Suprapubic skin (tissue), 4 donors: ENCODE measurements at regions not wholly inside any gene's neighbourhood (a gene's known extent, or its start where the extent isn't known, plus 50 kb on each side); places are given as distances from the start of the nearest gene placed in this dataset.
"Not testable (repeated sequence)": the region's sequence is repeated elsewhere in the genome, so short reads cannot be mapped to it uniquely, and the experiment has no call there.

ENCODE experiments used
- DNase-seq, 2 donors: peaks; one replicate each; pipeline ENCODE4 v3.0.0-alpha.2; 2019; ENCODE audit warnings: low spot score in 2 of 2
- H3K27ac ChIP-seq: fragments of 200-600 bp; sonication (generic); one replicate; pipeline ENCODE4 v1.5.1; 2019
- H3K27me3 ChIP-seq: fragments of 200-600 bp; sonication (generic); one replicate; pipeline ENCODE4 v1.5.1; 2019
- H3K36me3 ChIP-seq: fragments of 200-600 bp; sonication (generic); one replicate; pipeline ENCODE4 v1.5.1; 2019
- H3K4me1 ChIP-seq: fragments of 200-600 bp; sonication (generic); one replicate; pipeline ENCODE4 v1.5.1; 2019
- H3K4me3 ChIP-seq: fragments of 200-600 bp; sonication (generic); one replicate; pipeline ENCODE4 v1.5.1; 2019; ENCODE audit warnings: mild to moderate bottlenecking
- H3K9me3 ChIP-seq: fragments of 200-600 bp; sonication (generic); one replicate; pipeline ENCODE4 v1.5.1; 2019
- CTCF ChIP-seq, 2 donors: fragments of 200-600 bp in 1 of 2; fragments of 450-650 bp in 1 of 2; sonication (generic) in 1 of 2; IDR thresholded peaks; one replicate each; pipeline ENCODE4 v1.5.1; 2016 to 2019; ENCODE audit warnings: antibody characterized with exemption in 2 of 2, mild to moderate bottlenecking in 1 of 2, moderate library complexity in 1 of 2
- EP300 ChIP-seq: sonication (generic); formaldehyde crosslinking; IDR thresholded peaks from one replicate; pipeline ENCODE4 v1.6.1; 2017; ENCODE audit warnings: antibody characterized with exemption
- POLR2A ChIP-seq, 2 donors: fragments of 450-650 bp; IDR thresholded peaks; one replicate each; pipeline ENCODE4 v1.6.1; 2017; ENCODE audit warnings: antibody characterized with exemption in 2 of 2, mild to moderate bottlenecking in 2 of 2, moderate library complexity in 2 of 2
- POLR2AphosphoS5 ChIP-seq, 3 donors: sonication (generic); formaldehyde crosslinking; IDR thresholded peaks; one replicate each; pipeline ENCODE4 v1.6.1; 2017; ENCODE audit warnings: antibody characterized with exemption in 3 of 3
- WGBS: methylation state at CpG from one replicate; pipeline ENCODE4 v1.1.5; 2018; 5-methylcytosine and 5-hydroxymethylcytosine counted together

DNA sequence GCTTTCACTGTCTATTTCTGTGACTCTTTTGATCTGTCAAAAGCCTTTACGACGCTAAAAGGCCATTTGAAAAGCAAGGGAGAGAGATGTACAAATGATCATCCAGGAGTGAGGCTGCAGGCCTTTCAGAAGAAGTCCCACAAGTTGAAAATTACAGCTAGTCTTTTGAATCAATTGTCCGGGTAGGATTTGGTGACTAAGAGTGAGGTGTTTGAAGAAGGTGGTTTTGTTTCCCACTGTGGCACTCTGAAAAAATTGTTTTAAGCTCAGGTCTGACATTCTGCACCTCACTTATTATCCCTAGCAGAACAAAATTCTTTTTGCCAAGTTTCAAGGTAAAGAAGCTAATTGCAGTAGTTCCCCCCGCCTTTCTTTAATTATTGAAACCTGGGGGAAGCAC is 50.8 kb upstream of the TMEM108 start:
- no peak for DNase-seq
- no peaks in the 10 kb centered on the region for H3K27me3 ChIP-seq
- no peaks in the 10 kb centered on the region for H3K9me3 ChIP-seq
- TF ChIP-seq EP300: no peak
- no peak for TF ChIP-seq POLR2A (IDR thresholded peaks at IDR 0.05)
- no peak for TF ChIP-seq POLR2AphosphoS5 (IDR thresholded peaks at IDR 0.05)
- TF ChIP-seq CTCF (IDR thresholded peaks at IDR 0.05): no peak
- WGBS: 93% methylated on average over 4 of the region's 4 CpGs
- no peak overlapping the region for H3K4me3 ChIP-seq
- no peak overlapping the region for H3K27ac ChIP-seq
- H3K36me3 ChIP-seq: no peaks in the 10 kb centered on the region
- no peaks in the 10 kb centered on the region for H3K4me1 ChIP-seq

GRCh38 chr3:132984181-132984580 is 54.0 kb upstream of the TMEM108 start:
- WGBS: 62% methylated on average over 1 of the region's 1 CpG
- no peaks in the 10 kb centered on the region for H3K27me3 ChIP-seq
- H3K4me3 ChIP-seq: no peak overlapping the region
- H3K27ac ChIP-seq: no peak overlapping the region
- H3K9me3 ChIP-seq: no peaks in the 10 kb centered on the region
- H3K4me1 ChIP-seq: peaks cover 2% of the 10 kb centered on the region
- DNase-seq: no peak
- TF ChIP-seq POLR2AphosphoS5 (IDR thresholded peaks at IDR 0.05): no peak
- no peak for TF ChIP-seq CTCF (IDR thresholded peaks at IDR 0.05)
- no peak for TF ChIP-seq EP300
- no peak for TF ChIP-seq POLR2A (IDR thresholded peaks at IDR 0.05)
- H3K36me3 ChIP-seq: no peaks in the 10 kb centered on the region

DNA sequence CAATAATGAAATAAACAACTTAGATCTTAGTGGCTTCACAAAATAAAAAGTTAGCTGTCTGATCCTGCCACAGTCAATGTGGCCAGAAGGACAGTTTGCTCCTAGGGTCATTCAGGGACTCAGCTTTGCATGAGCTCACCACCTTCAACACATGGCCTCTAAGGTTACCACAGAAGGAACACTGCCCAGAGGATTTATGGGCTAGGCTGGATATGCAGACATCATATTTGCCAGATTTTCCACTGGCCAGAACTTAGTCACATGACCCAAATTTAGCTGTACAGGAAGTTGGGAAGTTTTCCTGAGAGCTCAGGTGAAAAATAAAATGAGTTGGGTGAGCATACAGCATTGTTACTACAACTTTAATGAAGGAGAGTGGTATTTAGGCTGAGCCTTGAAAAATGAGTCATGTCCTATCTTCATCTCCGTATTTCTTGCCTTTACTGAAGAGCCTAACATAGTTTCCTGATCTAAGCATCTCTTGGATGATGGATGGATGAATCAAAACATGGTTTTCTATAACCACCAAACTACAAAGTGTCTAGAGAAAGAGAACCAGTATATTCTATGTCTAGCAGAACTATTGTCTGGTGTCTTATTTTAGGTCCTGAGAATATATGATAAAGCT is 54.9 kb upstream of the TMEM108 start:
- H3K27ac ChIP-seq: no peak overlapping the region
- no peak for DNase-seq
- H3K27me3 ChIP-seq: no peaks in the 10 kb centered on the region
- no peaks in the 10 kb centered on the region for H3K9me3 ChIP-seq
- no peak overlapping the region for H3K4me3 ChIP-seq
- peaks cover 4% of the 10 kb centered on the region for H3K4me1 ChIP-seq
- H3K36me3 ChIP-seq: no peaks in the 10 kb centered on the region
- TF ChIP-seq POLR2AphosphoS5 (IDR thresholded peaks at IDR 0.05) (no peak), POLR2A (IDR thresholded peaks at IDR 0.05) (no peak)
- WGBS: 60% methylated on average over 1 of the region's 1 CpG

DNA sequence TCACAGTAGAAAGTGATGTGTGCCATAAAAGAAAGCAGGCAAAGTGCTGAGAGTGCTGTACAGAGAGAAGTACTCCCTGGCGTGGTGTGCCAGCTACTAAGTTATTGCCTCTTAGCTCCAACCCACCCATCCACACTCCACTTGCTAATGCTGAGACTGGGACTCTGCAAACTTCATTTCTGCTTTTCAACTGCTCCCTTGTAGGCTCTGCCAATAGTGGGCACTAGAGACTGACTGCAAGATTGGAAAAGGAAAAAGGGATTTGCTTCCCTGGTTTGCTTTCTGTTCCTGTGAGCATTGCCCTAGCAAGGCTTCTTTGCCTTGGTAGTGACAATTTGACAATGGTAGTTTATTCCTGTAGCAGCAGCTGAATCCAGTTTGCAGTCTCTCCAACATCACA is 56.5 kb upstream of the TMEM108 start:
- DNase-seq: no peak
- WGBS: 92% methylated on average over 1 of the region's 1 CpG

DNA sequence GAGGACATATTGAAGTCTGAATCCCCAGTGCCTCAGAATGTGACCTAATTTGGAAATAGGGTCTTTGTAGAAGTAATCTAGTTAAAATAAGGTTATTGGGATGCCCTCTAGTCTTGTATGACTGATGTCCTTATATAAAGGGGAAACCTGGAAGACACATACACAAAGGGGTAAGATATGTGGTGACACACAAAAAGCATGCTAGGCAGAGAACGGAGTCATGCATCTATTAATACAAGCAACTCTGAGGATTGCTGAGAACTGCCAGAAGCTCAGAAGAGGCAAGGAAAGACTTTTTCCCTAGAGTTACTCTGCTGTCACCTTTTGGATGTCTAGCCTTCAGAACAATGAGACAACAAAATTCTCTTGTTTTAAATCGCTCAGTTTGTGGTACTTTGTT is 58.1 kb upstream of the TMEM108 start:
- DNase-seq: no peak
- Histone ChIP-seq H3K9me3 (no peaks in the 10 kb centered on the region), H3K27me3 (no peaks in the 10 kb centered on the region), H3K36me3 (no peaks in the 10 kb centered on the region), H3K4me3 (no peak overlapping the region), H3K4me1 (peaks cover 4% of the 10 kb centered on the region), H3K27ac (no peak overlapping the region)
- WGBS: 61% methylated on average over 2 of the region's 2 CpGs
- no peak for TF ChIP-seq POLR2A (IDR thresholded peaks at IDR 0.05)
- TF ChIP-seq CTCF (IDR thresholded peaks at IDR 0.05): no peak
- TF ChIP-seq EP300: no peak
- TF ChIP-seq POLR2AphosphoS5 (IDR thresholded peaks at IDR 0.05): no peak

More for the DNA sequence above, 56.5 kb upstream of the TMEM108 start:
- peaks cover 4% of the 10 kb centered on the region for H3K4me1 ChIP-seq
- no peaks in the 10 kb centered on the region for H3K36me3 ChIP-seq
- TF ChIP-seq POLR2AphosphoS5 (IDR thresholded peaks at IDR 0.05) (no peak), CTCF (IDR thresholded peaks at IDR 0.05) (no peak), EP300 (no peak), POLR2A (IDR thresholded peaks at IDR 0.05) (no peak)
- H3K4me3 ChIP-seq: no peak overlapping the region
- H3K9me3 ChIP-seq: no peaks in the 10 kb centered on the region
- H3K27me3 ChIP-seq: no peaks in the 10 kb centered on the region
- no peak overlapping the region for H3K27ac ChIP-seq

DNA sequence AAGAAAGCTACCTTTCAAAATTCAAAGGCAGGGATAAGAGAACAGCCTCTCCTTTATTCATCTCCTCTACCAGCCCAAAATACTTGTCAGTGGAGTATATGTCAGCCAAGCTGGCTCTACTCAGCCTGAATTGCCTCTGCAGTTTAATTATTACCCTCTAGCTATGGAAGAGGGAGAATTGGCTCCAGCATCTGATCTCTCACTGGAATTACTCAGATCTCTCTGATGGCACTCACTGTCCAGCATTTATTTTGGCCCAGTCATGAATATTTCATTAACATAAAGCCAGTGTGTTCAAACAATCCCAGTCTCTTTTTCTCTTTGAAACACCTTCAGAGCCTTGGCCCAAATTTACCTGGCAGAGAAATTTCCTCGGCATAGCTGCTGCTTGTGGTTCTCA is 58.6 kb upstream of the TMEM108 start:
- Histone ChIP-seq H3K27ac (no peak overlapping the region), H3K36me3 (no peaks in the 10 kb centered on the region), H3K27me3 (no peaks in the 10 kb centered on the region), H3K4me1 (peaks cover 4% of the 10 kb centered on the region), H3K9me3 (no peaks in the 10 kb centered on the region), H3K4me3 (no peak overlapping the region)
- TF ChIP-seq EP300: no peak
- TF ChIP-seq CTCF (IDR thresholded peaks at IDR 0.05): no peak
- TF ChIP-seq POLR2A (IDR thresholded peaks at IDR 0.05): no peak
- no peak for TF ChIP-seq POLR2AphosphoS5 (IDR thresholded peaks at IDR 0.05)
- no peak for DNase-seq
- WGBS: 55% methylated on average over 1 of the region's 1 CpG

GRCh38 chr3:132978946-132979345 is 59.2 kb upstream of the TMEM108 start:
- 85% methylated on average over 3 of the region's 3 CpGs for WGBS
- H3K27me3 ChIP-seq, H3K9me3 ChIP-seq, DNase-seq, H3K36me3 ChIP-seq, H3K4me1 ChIP-seq, H3K27ac ChIP-seq, H3K4me3 ChIP-seq: not testable (repeated sequence)
